Upper lobe of right lung (tissue), 1 donor: ENCODE measurements at regions not wholly inside any gene's neighbourhood (a gene's known extent, or its start where the extent isn't known, plus 50 kb on each side); places are given as distances from the start of the nearest gene placed in this dataset.

Experiments
- ATAC-seq: fragments of 200-7000 bp; cut with Tn5 transposase; one replicate; pipeline ENCODE4 v1.9.1; 2020; ENCODE audit warnings: mild to moderate bottlenecking, moderate library complexity
- DNase-seq: peaks from one replicate; pipeline ENCODE4 v3.0.0-alpha.2; 2020
- H3K27ac ChIP-seq: fragments of 200-600 bp; one replicate; pipeline ENCODE4 v1.8.0; 2022
- H3K27me3 ChIP-seq: fragments of 200-600 bp; one replicate; pipeline ENCODE4 v1.8.0; 2022; ENCODE audit warnings: mild to moderate bottlenecking
- H3K36me3 ChIP-seq: fragments of 200-600 bp; one replicate; pipeline ENCODE4 v1.8.0; 2022
- H3K4me1 ChIP-seq: fragments of 200-600 bp; one replicate; pipeline ENCODE4 v1.8.0; 2022
- H3K4me3 ChIP-seq: fragments of 200-600 bp; one replicate; pipeline ENCODE4 v1.8.0; 2022; ENCODE audit warnings: mild to moderate bottlenecking
- H3K9me3 ChIP-seq: fragments of 200-600 bp; one replicate; pipeline ENCODE4 v1.8.0; 2022
- intact Hi-C: fragments of 100-400 bp; cut with DNase I; formaldehyde crosslinking; loops from one replicate; pipeline ENCODE4 v1.11.0; 2022
- TF ChIP-seq, protein P1 (sequence below): fragments of 200-600 bp; IDR thresholded peaks from one replicate; pipeline ENCODE4 v1.8.0; 2022; ENCODE audit warnings: antibody characterized with exemption
- donor health status: DM: no; HTN: yes; CAD: no; lungs with severe emphysema.

DNA sequence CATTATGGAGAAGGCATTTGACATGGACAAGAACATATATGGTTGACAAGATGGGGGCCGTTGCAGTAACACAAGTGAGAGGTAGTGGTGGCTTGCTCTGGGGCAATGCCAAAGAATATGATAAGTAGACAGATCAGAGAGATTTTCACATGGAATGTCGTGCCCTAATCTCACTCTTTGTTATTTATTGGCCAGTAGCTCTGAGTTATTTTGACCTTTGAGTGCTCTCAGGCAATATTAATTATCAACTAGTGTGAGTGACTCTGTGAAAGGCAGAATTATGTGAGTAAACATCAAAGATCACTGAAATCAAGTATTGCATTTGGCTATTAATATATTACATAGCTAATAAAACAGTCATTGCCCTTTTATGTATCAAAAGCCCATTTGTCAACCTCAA lies 164.9 kb upstream of the ADAMTS9 start:
- TF ChIP-seq, protein P1, sequence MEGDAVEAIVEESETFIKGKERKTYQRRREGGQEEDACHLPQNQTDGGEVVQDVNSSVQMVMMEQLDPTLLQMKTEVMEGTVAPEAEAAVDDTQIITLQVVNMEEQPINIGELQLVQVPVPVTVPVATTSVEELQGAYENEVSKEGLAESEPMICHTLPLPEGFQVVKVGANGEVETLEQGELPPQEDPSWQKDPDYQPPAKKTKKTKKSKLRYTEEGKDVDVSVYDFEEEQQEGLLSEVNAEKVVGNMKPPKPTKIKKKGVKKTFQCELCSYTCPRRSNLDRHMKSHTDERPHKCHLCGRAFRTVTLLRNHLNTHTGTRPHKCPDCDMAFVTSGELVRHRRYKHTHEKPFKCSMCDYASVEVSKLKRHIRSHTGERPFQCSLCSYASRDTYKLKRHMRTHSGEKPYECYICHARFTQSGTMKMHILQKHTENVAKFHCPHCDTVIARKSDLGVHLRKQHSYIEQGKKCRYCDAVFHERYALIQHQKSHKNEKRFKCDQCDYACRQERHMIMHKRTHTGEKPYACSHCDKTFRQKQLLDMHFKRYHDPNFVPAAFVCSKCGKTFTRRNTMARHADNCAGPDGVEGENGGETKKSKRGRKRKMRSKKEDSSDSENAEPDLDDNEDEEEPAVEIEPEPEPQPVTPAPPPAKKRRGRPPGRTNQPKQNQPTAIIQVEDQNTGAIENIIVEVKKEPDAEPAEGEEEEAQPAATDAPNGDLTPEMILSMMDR, result no peak
- H3K27me3 ChIP-seq, result no peaks in the 10 kb centered on the region
- ATAC-seq (no peak), DNase-seq (no peak)
- intact Hi-C loops, result no loop called here
- no peaks in the 10 kb centered on the region for H3K36me3 ChIP-seq
- no peaks in the 10 kb centered on the region for H3K4me1 ChIP-seq
- no peak overlapping the region for H3K27ac ChIP-seq
- no peaks in the 10 kb centered on the region for H3K9me3 ChIP-seq
- no peak overlapping the region for H3K4me3 ChIP-seq

DNA sequence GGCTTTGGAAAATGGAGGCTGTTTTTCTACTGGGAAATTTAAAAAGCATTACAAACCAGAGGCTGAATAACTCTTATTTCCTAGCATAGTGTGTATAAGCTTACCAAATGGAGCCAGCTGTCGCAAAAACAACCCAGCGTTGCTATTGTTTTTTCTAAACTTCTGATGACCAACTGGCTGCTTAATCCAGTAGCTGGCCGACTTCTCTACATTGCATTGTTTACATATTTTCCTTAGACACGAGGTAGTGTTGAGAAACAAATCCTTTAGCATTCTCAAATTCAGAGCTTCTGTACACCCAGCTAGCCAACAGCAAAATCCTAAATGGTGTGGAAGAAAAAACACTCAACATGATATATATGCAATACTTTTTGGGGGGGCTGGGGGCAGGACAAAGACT lies 161.0 kb upstream of the ADAMTS9 start:
- Histone ChIP-seq H3K36me3 (no peaks in the 10 kb centered on the region), H3K27ac (no peak overlapping the region), H3K4me1 (no peaks in the 10 kb centered on the region), H3K9me3 (no peaks in the 10 kb centered on the region), H3K4me3 (no peak overlapping the region), H3K27me3 (no peaks in the 10 kb centered on the region)
- ATAC-seq (peak; percentile 32), DNase-seq (no peak)
- TF ChIP-seq, protein P1, result no peak
- intact Hi-C loops, result no loop called here

DNA sequence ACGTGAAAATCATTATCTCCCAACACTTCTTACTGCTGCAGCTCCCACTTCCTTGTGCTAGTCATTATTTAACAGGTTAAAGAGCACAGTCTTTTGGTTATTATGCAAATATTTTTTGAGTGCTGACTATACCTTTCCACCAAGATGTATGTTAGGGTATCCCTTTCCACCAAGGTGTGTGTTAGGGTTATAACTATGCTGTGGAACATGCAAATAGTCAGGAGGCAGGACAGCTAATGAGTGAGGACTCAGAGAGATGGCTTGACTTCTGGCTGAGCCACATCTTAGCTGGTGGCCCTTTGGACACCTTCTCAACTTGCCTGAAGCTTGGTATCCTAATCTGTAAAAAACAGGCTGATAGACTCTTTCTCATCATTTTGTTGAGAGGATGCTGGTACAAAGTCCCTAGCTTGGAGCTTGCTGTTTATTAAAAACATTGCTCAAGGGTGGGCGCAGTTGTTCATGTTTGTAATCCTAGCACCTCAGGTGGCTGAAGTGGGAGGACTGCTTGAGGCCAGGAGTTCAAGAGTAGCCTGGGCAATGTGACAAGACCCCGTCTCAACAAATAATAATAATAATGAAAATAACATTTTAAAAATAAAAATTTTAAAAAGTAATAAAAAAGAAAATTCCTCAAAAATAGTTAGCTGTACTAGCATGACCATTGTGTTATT lies 160.5 kb upstream of the ADAMTS9 start:
- Histone ChIP-seq H3K9me3 (no peaks in the 10 kb centered on the region), H3K27me3 (no peaks in the 10 kb centered on the region), H3K4me3 (no peak overlapping the region), H3K27ac (no peak overlapping the region), H3K4me1 (no peaks in the 10 kb centered on the region), H3K36me3 (no peaks in the 10 kb centered on the region)
- DNase-seq, result no peak
- ATAC-seq, result no peak
- intact Hi-C loops, result no loop called here
- TF ChIP-seq, protein P1, result no peak

DNA sequence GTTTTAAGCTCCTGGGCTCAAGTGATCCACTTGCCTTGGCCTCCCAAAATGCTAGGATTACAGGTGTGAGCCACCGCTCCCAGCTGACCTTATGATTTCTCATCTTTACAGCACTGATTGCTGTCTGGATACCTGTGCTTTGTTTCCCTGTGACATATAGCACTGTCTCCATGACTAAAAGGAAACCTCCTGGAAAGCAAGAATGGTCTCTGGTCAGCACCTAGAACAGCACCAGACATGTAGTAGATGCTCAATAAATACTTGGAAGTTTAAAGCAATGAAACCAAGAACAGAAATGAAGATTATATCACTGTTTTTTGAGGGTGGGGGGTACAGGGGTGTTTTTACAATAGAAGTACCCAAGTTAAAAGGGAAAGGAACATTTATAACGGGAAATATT lies 156.8 kb upstream of the ADAMTS9 start:
- ATAC-seq, result no peak
- Histone ChIP-seq H3K27ac (no peak overlapping the region), H3K4me3 (no peak overlapping the region), H3K27me3 (no peaks in the 10 kb centered on the region), H3K4me1 (no peaks in the 10 kb centered on the region), H3K9me3 (no peaks in the 10 kb centered on the region), H3K36me3 (no peaks in the 10 kb centered on the region)
- DNase-seq, result no peak
- TF ChIP-seq, protein P1, result no peak
- intact Hi-C loops, result no loop called here

DNA sequence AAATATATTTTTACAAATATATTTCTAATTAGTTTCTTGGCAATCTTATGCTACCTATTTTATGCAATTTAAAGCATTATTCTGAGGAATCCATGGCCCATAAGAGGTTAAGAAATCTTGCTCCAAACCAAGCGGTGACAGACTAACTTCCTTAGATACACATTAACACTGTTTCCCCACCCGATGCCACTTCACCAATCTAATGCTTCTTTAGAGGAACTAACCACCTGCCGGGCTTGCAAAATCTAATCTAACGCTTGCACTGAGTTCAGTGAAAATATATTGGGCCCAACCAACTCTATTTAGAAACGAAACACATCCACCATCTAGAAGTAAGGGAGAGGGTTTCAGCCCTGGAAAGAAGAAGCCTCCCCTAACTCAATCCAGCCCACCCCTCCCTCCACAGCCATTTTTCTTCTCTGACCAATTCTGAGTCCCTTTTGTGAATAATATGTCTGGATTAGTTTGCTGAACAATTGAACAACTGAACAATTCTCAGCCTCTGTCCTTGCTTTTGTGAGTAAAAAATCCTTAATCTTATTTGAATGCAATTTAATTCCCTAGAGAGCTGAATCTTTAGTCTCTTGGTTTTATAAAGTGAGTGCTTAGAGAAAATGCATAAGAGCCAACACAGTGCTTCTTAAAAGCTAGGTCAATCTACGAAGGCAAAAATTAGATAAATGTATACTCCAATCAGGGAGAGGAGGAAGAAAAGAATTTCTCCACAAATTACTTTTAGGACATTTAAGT lies 150.4 kb upstream of the ADAMTS9 start:
- Histone ChIP-seq H3K4me3 (no peak overlapping the region), H3K27me3 (no peaks in the 10 kb centered on the region), H3K36me3 (no peaks in the 10 kb centered on the region), H3K27ac (no peak overlapping the region), H3K9me3 (no peaks in the 10 kb centered on the region), H3K4me1 (no peaks in the 10 kb centered on the region)
- intact Hi-C loops, result no loop called here
- TF ChIP-seq, protein P1, result no peak
- ATAC-seq (peak; percentile 30), DNase-seq (no peak)
